ENCODE measurements at regions not wholly inside any gene's neighbourhood (a gene's known extent, or its start where the extent isn't known, plus 50 kb on each side); places are given as distances from the start of the nearest gene placed in this dataset.

DNA sequence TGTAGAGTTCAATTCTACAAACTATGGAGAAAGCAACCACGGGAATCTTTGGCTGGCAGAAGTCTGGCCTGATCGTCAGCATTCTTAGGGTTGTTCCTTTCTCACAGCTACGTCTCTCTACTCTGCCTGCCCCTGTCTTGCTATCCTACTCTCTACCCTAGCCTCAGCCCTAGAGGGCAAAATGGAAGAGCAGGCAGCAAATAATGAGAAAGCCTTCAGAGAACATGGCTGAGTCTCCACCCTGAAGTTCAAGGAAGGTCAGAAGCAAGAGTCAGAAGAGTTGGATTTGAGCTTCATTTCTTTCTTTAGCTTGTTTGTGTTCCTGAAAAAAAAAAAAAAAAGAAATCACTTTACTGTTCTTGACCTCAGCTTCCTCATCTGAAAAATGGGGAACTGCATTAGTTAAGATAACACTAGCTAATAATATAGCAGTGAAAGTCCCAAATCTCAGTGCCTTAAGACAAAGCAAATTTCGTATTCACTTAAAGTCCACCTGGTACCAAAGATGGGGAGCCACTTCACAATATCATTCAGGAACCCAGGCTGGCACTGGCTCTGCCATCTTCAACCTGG, 50.2 kb upstream of the CCND2 start:
- Histone ChIP-seq H3K9ac (ENCODE audit: low read length) (no peak overlapping the region), H3K27ac (ENCODE audit: low read depth, low read length) (no peak overlapping the region), H3K4me3 (ENCODE audit: low read length) (no peak overlapping the region), H3K36me3 (ENCODE audit: control insufficient read depth, insufficient read depth, low read length) (no peaks in the 10 kb centered on the region), H3K4me1 (ENCODE audit: control insufficient read depth, insufficient read depth, low read length) (no peaks in the 10 kb centered on the region), H3K27me3 (ENCODE audit: control insufficient read depth, insufficient read depth, low read length) (no peaks in the 10 kb centered on the region)

DNA sequence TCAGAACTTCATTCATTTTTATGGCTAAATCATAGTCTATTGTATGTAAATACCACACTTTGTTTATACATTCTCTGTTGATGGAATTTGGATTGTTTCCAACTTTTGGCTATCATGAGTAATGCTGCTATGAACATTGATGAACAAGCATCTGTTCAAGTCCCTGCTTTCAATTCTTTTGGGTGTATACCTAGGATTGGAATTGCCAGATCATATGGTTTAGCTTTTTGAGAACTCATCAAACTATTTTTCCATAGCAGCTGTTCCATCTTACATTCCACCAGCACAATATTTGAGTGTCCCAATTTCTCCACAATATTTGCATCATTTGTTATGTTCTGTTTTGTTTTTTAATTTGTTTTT, 52.3 kb upstream of the CCND2 start:
- Histone ChIP-seq H3K9ac (ENCODE audit: low read length) (no peak overlapping the region), H3K4me1 (ENCODE audit: control insufficient read depth, insufficient read depth, low read length) (no peaks in the 10 kb centered on the region), H3K27ac (ENCODE audit: low read depth, low read length) (no peak overlapping the region), H3K27me3 (ENCODE audit: control insufficient read depth, insufficient read depth, low read length) (no peaks in the 10 kb centered on the region), H3K4me3 (ENCODE audit: low read length) (no peak overlapping the region), H3K36me3 (ENCODE audit: control insufficient read depth, insufficient read depth, low read length) (no peaks in the 10 kb centered on the region)

GRCh38 chr12:4220536-4221257, 52.9 kb upstream of the CCND2 start:
- no peak overlapping the region for H3K27ac ChIP-seq (ENCODE audit: low read depth, low read length)
- H3K4me1 ChIP-seq (ENCODE audit: control insufficient read depth, insufficient read depth, low read length): no peaks in the 10 kb centered on the region
- H3K36me3 ChIP-seq (ENCODE audit: control insufficient read depth, insufficient read depth, low read length): no peaks in the 10 kb centered on the region
- no peak overlapping the region for H3K9ac ChIP-seq (ENCODE audit: low read length)
- H3K27me3 ChIP-seq (ENCODE audit: control insufficient read depth, insufficient read depth, low read length): no peaks in the 10 kb centered on the region
- H3K4me3 ChIP-seq (ENCODE audit: low read length): no peak overlapping the region

- Histone ChIP-seq H3K27ac (ENCODE audit: low read depth, low read length) (no peak overlapping the region), H3K4me1 (ENCODE audit: control insufficient read depth, insufficient read depth, low read length) (no peaks in the 10 kb centered on the region), H3K27me3 (ENCODE audit: control insufficient read depth, insufficient read depth, low read length) (peaks cover 3% of the 10 kb centered on the region), H3K36me3 (ENCODE audit: control insufficient read depth, insufficient read depth, low read length) (no peaks in the 10 kb centered on the region), H3K9ac (ENCODE audit: low read length) (no peak overlapping the region), H3K4me3 (ENCODE audit: low read length) (no peak overlapping the region)
Measured at GRCh38 chr12:4217091-4217490, 56.5 kb upstream of the CCND2 start.

GRCh38 chr12:4216187-4216927, 57.2 kb upstream of the CCND2 start:
- H3K9ac ChIP-seq (ENCODE audit: low read length): no peak overlapping the region
- H3K27ac ChIP-seq (ENCODE audit: low read depth, low read length): no peak overlapping the region
- no peaks in the 10 kb centered on the region for H3K36me3 ChIP-seq (ENCODE audit: control insufficient read depth, insufficient read depth, low read length)
- peaks cover 3% of the 10 kb centered on the region for H3K27me3 ChIP-seq (ENCODE audit: control insufficient read depth, insufficient read depth, low read length)
- H3K4me3 ChIP-seq (ENCODE audit: low read length): no peak overlapping the region
- H3K4me1 ChIP-seq (ENCODE audit: control insufficient read depth, insufficient read depth, low read length): no peaks in the 10 kb centered on the region

- no peaks in the 10 kb centered on the region for H3K4me1 ChIP-seq (ENCODE audit: control insufficient read depth, insufficient read depth, low read length)
- H3K27me3 ChIP-seq (ENCODE audit: control insufficient read depth, insufficient read depth, low read length): peaks cover 3% of the 10 kb centered on the region
- H3K4me3 ChIP-seq (ENCODE audit: low read length): no peak overlapping the region
- H3K9ac ChIP-seq (ENCODE audit: low read length): no peak overlapping the region
- H3K27ac ChIP-seq (ENCODE audit: low read depth, low read length): no peak overlapping the region
- no peaks in the 10 kb centered on the region for H3K36me3 ChIP-seq (ENCODE audit: control insufficient read depth, insufficient read depth, low read length)
Measured at GRCh38 chr12:4215229-4216186, 58.1 kb upstream of the CCND2 start.

GRCh38 chr12:4214877-4215228, 58.7 kb upstream of the CCND2 start:
- Histone ChIP-seq H3K4me3 (ENCODE audit: low read length) (no peak overlapping the region), H3K27ac (ENCODE audit: low read depth, low read length) (no peak overlapping the region), H3K4me1 (ENCODE audit: control insufficient read depth, insufficient read depth, low read length) (no peaks in the 10 kb centered on the region)

DNA sequence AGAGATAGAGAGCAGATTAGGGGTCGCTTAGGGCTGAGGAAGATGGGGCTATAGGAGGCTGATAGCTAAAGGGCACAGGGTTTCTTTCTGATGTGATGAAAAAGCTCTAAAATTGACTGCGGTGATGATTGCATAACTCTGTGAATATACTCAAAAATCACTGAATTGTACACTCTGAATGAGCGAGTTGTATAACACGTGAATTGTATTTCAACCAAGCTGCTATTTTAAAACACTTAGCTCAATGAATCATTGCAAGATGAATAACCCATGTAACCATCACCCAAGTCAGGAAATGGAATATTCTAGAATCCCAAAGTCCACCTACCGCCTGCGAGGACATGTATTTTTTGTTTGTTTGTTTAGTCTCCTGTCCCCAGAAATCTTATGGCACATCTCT, 60.1 kb upstream of the CCND2 start:
- peaks cover 3% of the 10 kb centered on the region for H3K27me3 ChIP-seq (ENCODE audit: control insufficient read depth, insufficient read depth, low read length)
- H3K4me3 ChIP-seq (ENCODE audit: low read length): no peak overlapping the region
- H3K27ac ChIP-seq (ENCODE audit: low read depth, low read length): no peak overlapping the region
- H3K9ac ChIP-seq (ENCODE audit: low read length): no peak overlapping the region
- H3K4me1 ChIP-seq (ENCODE audit: control insufficient read depth, insufficient read depth, low read length): no peaks in the 10 kb centered on the region
- no peaks in the 10 kb centered on the region for H3K36me3 ChIP-seq (ENCODE audit: control insufficient read depth, insufficient read depth, low read length)

More at GRCh38 chr12:4214877-4215228, 58.7 kb upstream of the CCND2 start:
- Histone ChIP-seq H3K9ac (ENCODE audit: low read length) (no peak overlapping the region), H3K27me3 (ENCODE audit: control insufficient read depth, insufficient read depth, low read length) (peaks cover 3% of the 10 kb centered on the region), H3K36me3 (ENCODE audit: control insufficient read depth, insufficient read depth, low read length) (no peaks in the 10 kb centered on the region)

- Histone ChIP-seq H3K4me3 (ENCODE audit: low read length) (no peak overlapping the region), H3K4me1 (ENCODE audit: control insufficient read depth, insufficient read depth, low read length) (no peaks in the 10 kb centered on the region), H3K27me3 (ENCODE audit: control insufficient read depth, insufficient read depth, low read length) (peaks cover 3% of the 10 kb centered on the region), H3K36me3 (ENCODE audit: control insufficient read depth, insufficient read depth, low read length) (no peaks in the 10 kb centered on the region), H3K9ac (ENCODE audit: low read length) (no peak overlapping the region), H3K27ac (ENCODE audit: low read depth, low read length) (no peak overlapping the region)
Measured at GRCh38 chr12:4212845-4213244, 60.7 kb upstream of the CCND2 start.

- no peaks in the 10 kb centered on the region for H3K4me1 ChIP-seq (ENCODE audit: control insufficient read depth, insufficient read depth, low read length)
Measured at GRCh38 chr12:4211372-4211771, 62.2 kb upstream of the CCND2 start.

GRCh38 chr12:4210183-4210582, 63.4 kb upstream of the CCND2 start:
- Histone ChIP-seq H3K4me3 (ENCODE audit: low read length) (no peak overlapping the region), H3K27me3 (ENCODE audit: control insufficient read depth, insufficient read depth, low read length) (peaks cover 7% of the 10 kb centered on the region), H3K36me3 (ENCODE audit: control insufficient read depth, insufficient read depth, low read length) (no peaks in the 10 kb centered on the region), H3K9ac (ENCODE audit: low read length) (no peak overlapping the region), H3K4me1 (ENCODE audit: control insufficient read depth, insufficient read depth, low read length) (no peaks in the 10 kb centered on the region), H3K27ac (ENCODE audit: low read depth, low read length) (no peak overlapping the region)

More at GRCh38 chr12:4211372-4211771, 62.2 kb upstream of the CCND2 start:
- Histone ChIP-seq H3K9ac (ENCODE audit: low read length) (no peak overlapping the region), H3K27me3 (ENCODE audit: control insufficient read depth, insufficient read depth, low read length) (peaks cover 5% of the 10 kb centered on the region), H3K36me3 (ENCODE audit: control insufficient read depth, insufficient read depth, low read length) (no peaks in the 10 kb centered on the region), H3K27ac (ENCODE audit: low read depth, low read length) (no peak overlapping the region), H3K4me3 (ENCODE audit: low read length) (no peak overlapping the region)

- Histone ChIP-seq H3K4me3 (ENCODE audit: low read length) (no peak overlapping the region), H3K27ac (ENCODE audit: low read depth, low read length) (no peak overlapping the region), H3K27me3 (ENCODE audit: control insufficient read depth, insufficient read depth, low read length) (peaks cover 4% of the 10 kb centered on the region), H3K36me3 (ENCODE audit: control insufficient read depth, insufficient read depth, low read length) (no peaks in the 10 kb centered on the region), H3K9ac (ENCODE audit: low read length) (no peak overlapping the region), H3K4me1 (ENCODE audit: control insufficient read depth, insufficient read depth, low read length) (no peaks in the 10 kb centered on the region)
Measured at GRCh38 chr12:4206470-4206869, 67.1 kb upstream of the CCND2 start.

All from rectal smooth muscle tissue (tissue), 1 donor.